AG04450 (cell line): ENCODE measurements at regions not wholly inside any gene's neighbourhood (a gene's known extent, or its start where the extent isn't known, plus 50 kb on each side); places are given as distances from the start of the nearest gene placed in this dataset.

ENCODE experiments used
- CTCF ChIA-PET: fragments of 300-600, 350-600 bp; formaldehyde crosslinking; extraction: SDS; loops from one replicate; lab custom pipeline; 2022; ENCODE audit warnings: antibody characterized with exemption, inconsistent platforms; lab: Charles Lee
- POLR2A ChIA-PET: fragments of 350-600 bp; formaldehyde crosslinking; extraction: SDS; loops from one replicate; lab custom pipeline; 2021; ENCODE audit warnings: antibody characterized with exemption, inconsistent platforms; lab: Yijun Ruan, JAX
- DNase-seq: peaks from one replicate; pipeline ENCODE4 v3.0.0-alpha.2; 2011; ENCODE audit warnings: low read depth, low spot score
- H3K27ac ChIP-seq: one replicate; pipeline ENCODE4 v1.5.1; 2012; ENCODE audit warnings: low read depth, low read length, control low read depth
- H3K27me3 ChIP-seq: one replicate; pipeline ENCODE4 v1.6.0; 2012; ENCODE audit warnings: low read length; ENCODE audit not compliant: control insufficient read depth, insufficient read depth
- H3K4me3 ChIP-seq: 2 replicates; pipeline ENCODE4 v1.5.1; 2011; ENCODE audit warnings: mild to moderate bottlenecking, low read depth, low read length, control low read depth
- H3K9me3 ChIP-seq: 2 replicates; pipeline ENCODE4 v1.5.1; 2012; ENCODE audit warnings: low read length; ENCODE audit not compliant: control insufficient read depth, insufficient read depth
- CTCF ChIP-seq: IDR thresholded peaks from 2 replicates; pipeline ENCODE4 v1.5.1; 2011; ENCODE audit warnings: low read depth, low read length, control low read depth, inconsistent platforms

DNA sequence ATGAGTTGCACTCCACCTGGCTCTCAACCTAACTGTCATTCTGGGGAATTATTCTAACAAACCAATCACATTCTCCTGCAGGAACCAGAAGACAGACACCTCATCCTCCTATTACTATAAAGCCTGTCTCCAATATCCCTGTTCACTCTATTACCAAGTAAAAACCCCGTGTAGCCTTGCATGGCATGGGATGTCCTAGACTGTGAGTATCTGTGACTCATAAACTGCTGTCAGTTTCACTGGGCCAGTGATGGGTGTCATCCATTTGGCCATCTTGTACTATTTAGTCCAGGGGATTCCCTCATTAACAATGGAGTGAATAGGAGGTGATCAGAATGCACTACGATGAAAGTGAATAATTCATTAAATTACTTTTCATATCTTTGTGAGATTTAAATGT lies 608.7 kb downstream of the DNAJB9 start:
- no peak overlapping the region for H3K27ac ChIP-seq
- ChIA-PET CTCF (no interaction called here), POLR2A (no interaction called here)
- H3K27me3 ChIP-seq, result no peaks in the 10 kb centered on the region
- DNase-seq, result no peak
- H3K9me3 ChIP-seq, result peaks cover 2% of the 10 kb centered on the region; the same call in 1 of the 2 replicates
- H3K4me3 ChIP-seq, result no peak overlapping the region
- no peak for TF ChIP-seq CTCF

GRCh38 chr7:109179601-109180000 lies 609.9 kb downstream of the DNAJB9 start:
- ChIA-PET POLR2A (no interaction called here), CTCF (no interaction called here)
- DNase-seq, result no peak

DNA sequence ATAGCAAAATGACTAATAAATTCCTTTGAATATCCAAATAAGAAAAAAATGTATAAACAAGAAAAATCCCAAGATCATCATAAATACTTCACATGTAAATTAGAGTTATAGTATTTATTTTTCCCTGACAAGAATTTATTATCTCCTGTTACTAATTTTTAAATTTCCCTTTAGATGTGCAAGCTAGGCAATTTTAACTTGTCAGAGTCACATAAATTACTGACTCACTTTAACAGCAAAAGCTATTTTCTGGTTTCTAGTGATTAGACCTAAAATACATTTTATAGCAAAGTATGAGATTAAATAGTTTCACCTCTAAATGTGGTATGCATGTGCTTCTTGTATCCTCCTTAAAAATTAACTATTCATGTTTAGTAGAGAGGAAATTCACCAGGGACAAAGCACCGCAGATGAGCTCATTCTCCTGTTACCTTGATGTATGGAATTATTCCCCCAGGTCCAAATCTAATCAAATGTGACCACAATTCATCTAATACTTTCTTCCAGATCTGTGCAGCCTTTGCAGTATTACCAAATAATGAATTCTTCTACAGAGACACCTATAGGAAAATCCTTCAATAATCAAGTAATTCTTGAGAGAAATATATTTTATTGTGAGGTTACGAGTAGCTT lies 621.2 kb downstream of the DNAJB9 start:
- no peak for DNase-seq
- H3K9me3 ChIP-seq, result peaks cover 12% of the 10 kb centered on the region
- no peak for TF ChIP-seq CTCF
- no peak overlapping the region for H3K27ac ChIP-seq
- no peaks in the 10 kb centered on the region for H3K27me3 ChIP-seq
- no peak overlapping the region for H3K4me3 ChIP-seq
- CTCF ChIA-PET, result no interaction called here
- POLR2A ChIA-PET, result no interaction called here

More at GRCh38 chr7:109179601-109180000, 609.9 kb downstream of the DNAJB9 start:
- Histone ChIP-seq H3K27me3 (no peaks in the 10 kb centered on the region), H3K27ac (no peak overlapping the region), H3K9me3 (peaks cover 2% of the 10 kb centered on the region; the same call in 1 of the 2 replicates), H3K4me3 (no peak overlapping the region)
- TF ChIP-seq CTCF, result no peak

DNA sequence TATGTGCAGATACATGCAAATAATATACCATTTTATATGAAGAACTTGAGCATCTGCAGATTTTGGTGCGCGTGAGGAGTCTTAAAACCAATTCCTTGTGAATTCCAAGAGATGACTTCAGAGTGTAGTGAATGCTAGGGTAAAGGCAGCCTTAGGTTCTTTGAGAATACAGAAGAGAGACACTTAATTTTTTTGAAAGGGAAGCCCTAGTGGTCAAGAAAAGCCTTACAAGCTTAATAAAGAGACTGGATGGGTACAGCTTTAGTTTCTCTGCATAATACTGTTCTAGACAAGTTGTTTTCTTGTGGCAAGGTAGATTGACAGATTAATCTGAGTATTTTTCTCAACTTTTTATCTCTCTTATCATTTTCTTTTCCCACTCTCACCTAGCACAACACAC lies 636.5 kb downstream of the DNAJB9 start:
- H3K9me3 ChIP-seq, result peaks cover 3% of the 10 kb centered on the region
- no peak for TF ChIP-seq CTCF
- no peak overlapping the region for H3K27ac ChIP-seq
- DNase-seq, result no peak
- no peak overlapping the region for H3K4me3 ChIP-seq
- H3K27me3 ChIP-seq, result no peaks in the 10 kb centered on the region
- CTCF ChIA-PET, result no interaction called here
- POLR2A ChIA-PET, result no interaction called here

- no peaks in the 10 kb centered on the region for H3K27me3 ChIP-seq
- no peak for DNase-seq
- H3K4me3 ChIP-seq, result no peak overlapping the region
- CTCF ChIA-PET, result no interaction called here
- no peak overlapping the region for H3K27ac ChIP-seq
- no peak for TF ChIP-seq CTCF
- POLR2A ChIA-PET, result no interaction called here
- H3K9me3 ChIP-seq, result peaks cover 16% of the 10 kb centered on the region
Measured at GRCh38 chr7:109213081-109213480, 643.4 kb downstream of the DNAJB9 start.
